Hematopoietic multipotent progenitor cell treated with erythropoietin and hydrocortisone succinate and interleukin-3 and kit ligand, for 15 days (in vitro differentiated cells): ENCODE measurements at regions not wholly inside any gene's neighbourhood (a gene's known extent, or its start where the extent isn't known, plus 50 kb on each side); places are given as distances from the start of the nearest gene placed in this dataset.

Experiments used
- DNase-seq: peaks from one replicate; pipeline ENCODE4 v3.0.0-alpha.2; 2015; ENCODE audit warnings: low spot score

GRCh38 chr14:26995301-26995700 lies 397.5 kb upstream of the NOVA1 start:
- no peak for DNase-seq

GRCh38 chr14:26996246-26996645 lies 398.4 kb upstream of the NOVA1 start:
- no peak for DNase-seq

- DNase-seq = no peak
Measured at GRCh38 chr14:27002179-27002578, 404.3 kb upstream of the NOVA1 start.

GRCh38 chr14:27006570-27006969 lies 408.7 kb upstream of the NOVA1 start:
- DNase-seq = no peak

GRCh38 chr14:27008187-27008586 lies 410.4 kb upstream of the NOVA1 start:
- DNase-seq = no peak

GRCh38 chr14:27012641-27013040 lies 414.8 kb upstream of the NOVA1 start:
- no peak for DNase-seq

GRCh38 chr14:27013678-27014077 lies 415.8 kb upstream of the NOVA1 start:
- no peak for DNase-seq

GRCh38 chr14:27015065-27015464 lies 417.2 kb upstream of the NOVA1 start:
- DNase-seq = no peak

GRCh38 chr14:27025648-27026047 lies 427.8 kb upstream of the NOVA1 start:
- DNase-seq = no peak

GRCh38 chr14:27026097-27026496 lies 428.3 kb upstream of the NOVA1 start:
- no peak for DNase-seq

GRCh38 chr14:27040552-27040951 lies 442.7 kb upstream of the NOVA1 start:
- no peak for DNase-seq

- DNase-seq = no peak
Measured at GRCh38 chr14:27049701-27050100, 451.9 kb upstream of the NOVA1 start.

GRCh38 chr14:27050208-27050607 lies 452.4 kb upstream of the NOVA1 start:
- DNase-seq = no peak

GRCh38 chr14:27056586-27056985 lies 458.8 kb upstream of the NOVA1 start:
- no peak for DNase-seq

GRCh38 chr14:27061299-27061698 lies 463.5 kb upstream of the NOVA1 start:
- DNase-seq = no peak

- no peak for DNase-seq
Measured at GRCh38 chr14:27063959-27064358, 466.1 kb upstream of the NOVA1 start.

- no peak for DNase-seq
Measured at GRCh38 chr14:27065886-27066285, 468.1 kb upstream of the NOVA1 start.

GRCh38 chr14:27067961-27068360 lies 470.1 kb upstream of the NOVA1 start:
- DNase-seq = no peak

- no peak for DNase-seq
Measured at GRCh38 chr14:27072589-27072988, 474.8 kb upstream of the NOVA1 start.

- DNase-seq = no peak
Measured at GRCh38 chr14:27075503-27075902, 477.7 kb upstream of the NOVA1 start.

GRCh38 chr14:27077214-27077613 lies 479.4 kb upstream of the NOVA1 start:
- DNase-seq = no peak

- no peak for DNase-seq
Measured at GRCh38 chr14:27077710-27078109, 479.9 kb upstream of the NOVA1 start.

- no peak for DNase-seq
Measured at GRCh38 chr14:27078191-27078590, 480.4 kb upstream of the NOVA1 start.

GRCh38 chr14:27079716-27080115 lies 481.9 kb upstream of the NOVA1 start:
- no peak for DNase-seq

GRCh38 chr14:27085500-27085899 lies 487.7 kb upstream of the NOVA1 start:
- no peak for DNase-seq
